Testis (tissue), 2 donors: ENCODE measurements at regions not wholly inside any gene's neighbourhood (a gene's known extent, or its start where the extent isn't known, plus 50 kb on each side); places are given as distances from the start of the nearest gene placed in this dataset.

Source experiments
- CTCF ChIP-seq, 3 experiments: fragments of 450-650 bp in 2 of 3; fragments of 200-600 bp in 1 of 3; sonication (generic) in 1 of 3; IDR thresholded peaks; one replicate each; pipeline ENCODE4 v1.5.1; 2016 to 2019; ENCODE audit warnings: antibody characterized with exemption in 3 of 3, mild to moderate bottlenecking in 2 of 3, moderate library complexity in 1 of 3
- POLR2A ChIP-seq: fragments of 450-650 bp; IDR thresholded peaks from one replicate; pipeline ENCODE4 v1.6.1; 2017; ENCODE audit warnings: antibody characterized with exemption, mild to moderate bottlenecking, moderate library complexity

- peak in 2 of 3 experiments; percentile 19 to 33 for TF ChIP-seq CTCF (IDR thresholded peaks at IDR 0.05)
- TF ChIP-seq POLR2A: no peak
These were observed 299.4 kb upstream of the RASA1 start for GRCh38 chr5:86968301-86968753.
